ENCODE measurements at regions not wholly inside any gene's neighbourhood (a gene's known extent, or its start where the extent isn't known, plus 50 kb on each side); places are given as distances from the start of the nearest gene placed in this dataset.

DNA sequence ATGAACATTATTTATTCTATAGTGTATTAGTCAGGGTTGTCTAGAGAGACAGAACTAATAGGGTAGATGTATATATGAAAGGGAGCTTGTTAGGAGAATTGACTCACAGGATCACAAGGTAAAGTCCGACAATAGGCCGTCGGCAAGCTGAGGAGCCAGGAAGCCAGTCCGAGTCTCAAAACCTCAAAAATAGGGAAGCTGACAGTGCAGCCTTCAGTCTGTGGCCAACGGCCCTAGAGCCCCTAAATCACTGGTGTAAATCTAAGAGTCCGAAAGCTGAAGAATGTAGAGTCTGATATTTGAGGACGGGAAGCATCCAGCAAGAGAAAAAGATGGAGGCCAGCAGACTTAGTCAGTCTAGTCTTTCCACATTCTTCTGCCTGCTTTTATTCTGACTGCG lies 912.2 kb downstream of the FLRT2 start (continued):
- TF ChIP-seq JUNB (IDR thresholded peaks at IDR 0.05; ENCODE audit: unreplicated experiment), result no peak
- TF ChIP-seq, protein P1, sequence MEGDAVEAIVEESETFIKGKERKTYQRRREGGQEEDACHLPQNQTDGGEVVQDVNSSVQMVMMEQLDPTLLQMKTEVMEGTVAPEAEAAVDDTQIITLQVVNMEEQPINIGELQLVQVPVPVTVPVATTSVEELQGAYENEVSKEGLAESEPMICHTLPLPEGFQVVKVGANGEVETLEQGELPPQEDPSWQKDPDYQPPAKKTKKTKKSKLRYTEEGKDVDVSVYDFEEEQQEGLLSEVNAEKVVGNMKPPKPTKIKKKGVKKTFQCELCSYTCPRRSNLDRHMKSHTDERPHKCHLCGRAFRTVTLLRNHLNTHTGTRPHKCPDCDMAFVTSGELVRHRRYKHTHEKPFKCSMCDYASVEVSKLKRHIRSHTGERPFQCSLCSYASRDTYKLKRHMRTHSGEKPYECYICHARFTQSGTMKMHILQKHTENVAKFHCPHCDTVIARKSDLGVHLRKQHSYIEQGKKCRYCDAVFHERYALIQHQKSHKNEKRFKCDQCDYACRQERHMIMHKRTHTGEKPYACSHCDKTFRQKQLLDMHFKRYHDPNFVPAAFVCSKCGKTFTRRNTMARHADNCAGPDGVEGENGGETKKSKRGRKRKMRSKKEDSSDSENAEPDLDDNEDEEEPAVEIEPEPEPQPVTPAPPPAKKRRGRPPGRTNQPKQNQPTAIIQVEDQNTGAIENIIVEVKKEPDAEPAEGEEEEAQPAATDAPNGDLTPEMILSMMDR (conservative IDR thresholded peaks at IDR 0.05; ENCODE audit: low read depth in 2 of 2), result no peak

DNA sequence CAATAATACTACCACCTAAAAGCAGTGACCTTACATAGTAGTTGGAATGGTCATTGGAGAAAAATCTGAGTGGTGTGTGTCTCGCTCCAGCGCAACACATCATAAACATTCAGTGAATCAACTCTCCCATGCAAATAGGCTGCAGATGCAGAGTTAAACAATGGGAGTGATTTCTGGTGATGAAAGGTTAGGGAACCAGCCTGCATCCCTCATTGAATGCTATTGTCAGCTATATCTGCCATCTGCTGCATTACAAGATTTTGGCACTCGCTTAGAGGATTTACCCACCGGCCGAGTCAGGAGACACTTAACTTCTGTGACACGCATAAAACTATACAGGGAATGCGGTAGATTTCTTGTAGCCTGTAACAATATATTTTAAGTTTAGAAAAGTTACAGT lies 900.9 kb downstream of the FLRT2 start:
- Mint-ChIP-seq H3K9me3 (no peaks in the 10 kb centered on the region), H3K36me3 (ENCODE audit: low read depth) (no peaks in the 10 kb centered on the region), H3K27me3 (ENCODE audit: insufficient read depth, low read depth, poor library complexity) (no peaks in the 10 kb centered on the region), H3K4me1 (no peaks in the 10 kb centered on the region), H3K4me3 (no peak overlapping the region), H3K27ac (no peak overlapping the region)
- no peaks in the 10 kb centered on the region for H3K27me3 ChIP-seq (ENCODE audit: insufficient read depth)
- no peaks in the 10 kb centered on the region for H4K20me1 ChIP-seq (replicated peaks; ENCODE audit: insufficient read depth)
- no peaks in the 10 kb centered on the region for H3K36me3 ChIP-seq (ENCODE audit: insufficient read depth)
- no peak overlapping the region for H3K27ac ChIP-seq (ENCODE audit: low read depth)
- H3K4me3 ChIP-seq, result no peak overlapping the region
- no peaks in the 10 kb centered on the region for H3K79me2 ChIP-seq (replicated peaks; ENCODE audit: insufficient read depth)
- ATAC-seq (no peak), DNase-seq (ENCODE audit: low spot score) (no peak)
- no peak overlapping the region for H3K4me2 ChIP-seq
- no peaks in the 10 kb centered on the region for H3K4me1 ChIP-seq (ENCODE audit: insufficient read depth)
- H2AFZ ChIP-seq, result no peak overlapping the region
- no peaks in the 10 kb centered on the region for H3F3A ChIP-seq (replicated peaks; ENCODE audit: low read depth)
- no peaks in the 10 kb centered on the region for H3K9me2 ChIP-seq (ENCODE audit: insufficient read depth)
- TF ChIP-seq EZH2phosphoT487 (IDR thresholded peaks at IDR 0.05; ENCODE audit: unreplicated experiment), result no peak
- TF ChIP-seq STAT1 (IDR thresholded peaks at IDR 0.05; ENCODE audit: unreplicated experiment), result no peak
- TF ChIP-seq, protein P2, sequence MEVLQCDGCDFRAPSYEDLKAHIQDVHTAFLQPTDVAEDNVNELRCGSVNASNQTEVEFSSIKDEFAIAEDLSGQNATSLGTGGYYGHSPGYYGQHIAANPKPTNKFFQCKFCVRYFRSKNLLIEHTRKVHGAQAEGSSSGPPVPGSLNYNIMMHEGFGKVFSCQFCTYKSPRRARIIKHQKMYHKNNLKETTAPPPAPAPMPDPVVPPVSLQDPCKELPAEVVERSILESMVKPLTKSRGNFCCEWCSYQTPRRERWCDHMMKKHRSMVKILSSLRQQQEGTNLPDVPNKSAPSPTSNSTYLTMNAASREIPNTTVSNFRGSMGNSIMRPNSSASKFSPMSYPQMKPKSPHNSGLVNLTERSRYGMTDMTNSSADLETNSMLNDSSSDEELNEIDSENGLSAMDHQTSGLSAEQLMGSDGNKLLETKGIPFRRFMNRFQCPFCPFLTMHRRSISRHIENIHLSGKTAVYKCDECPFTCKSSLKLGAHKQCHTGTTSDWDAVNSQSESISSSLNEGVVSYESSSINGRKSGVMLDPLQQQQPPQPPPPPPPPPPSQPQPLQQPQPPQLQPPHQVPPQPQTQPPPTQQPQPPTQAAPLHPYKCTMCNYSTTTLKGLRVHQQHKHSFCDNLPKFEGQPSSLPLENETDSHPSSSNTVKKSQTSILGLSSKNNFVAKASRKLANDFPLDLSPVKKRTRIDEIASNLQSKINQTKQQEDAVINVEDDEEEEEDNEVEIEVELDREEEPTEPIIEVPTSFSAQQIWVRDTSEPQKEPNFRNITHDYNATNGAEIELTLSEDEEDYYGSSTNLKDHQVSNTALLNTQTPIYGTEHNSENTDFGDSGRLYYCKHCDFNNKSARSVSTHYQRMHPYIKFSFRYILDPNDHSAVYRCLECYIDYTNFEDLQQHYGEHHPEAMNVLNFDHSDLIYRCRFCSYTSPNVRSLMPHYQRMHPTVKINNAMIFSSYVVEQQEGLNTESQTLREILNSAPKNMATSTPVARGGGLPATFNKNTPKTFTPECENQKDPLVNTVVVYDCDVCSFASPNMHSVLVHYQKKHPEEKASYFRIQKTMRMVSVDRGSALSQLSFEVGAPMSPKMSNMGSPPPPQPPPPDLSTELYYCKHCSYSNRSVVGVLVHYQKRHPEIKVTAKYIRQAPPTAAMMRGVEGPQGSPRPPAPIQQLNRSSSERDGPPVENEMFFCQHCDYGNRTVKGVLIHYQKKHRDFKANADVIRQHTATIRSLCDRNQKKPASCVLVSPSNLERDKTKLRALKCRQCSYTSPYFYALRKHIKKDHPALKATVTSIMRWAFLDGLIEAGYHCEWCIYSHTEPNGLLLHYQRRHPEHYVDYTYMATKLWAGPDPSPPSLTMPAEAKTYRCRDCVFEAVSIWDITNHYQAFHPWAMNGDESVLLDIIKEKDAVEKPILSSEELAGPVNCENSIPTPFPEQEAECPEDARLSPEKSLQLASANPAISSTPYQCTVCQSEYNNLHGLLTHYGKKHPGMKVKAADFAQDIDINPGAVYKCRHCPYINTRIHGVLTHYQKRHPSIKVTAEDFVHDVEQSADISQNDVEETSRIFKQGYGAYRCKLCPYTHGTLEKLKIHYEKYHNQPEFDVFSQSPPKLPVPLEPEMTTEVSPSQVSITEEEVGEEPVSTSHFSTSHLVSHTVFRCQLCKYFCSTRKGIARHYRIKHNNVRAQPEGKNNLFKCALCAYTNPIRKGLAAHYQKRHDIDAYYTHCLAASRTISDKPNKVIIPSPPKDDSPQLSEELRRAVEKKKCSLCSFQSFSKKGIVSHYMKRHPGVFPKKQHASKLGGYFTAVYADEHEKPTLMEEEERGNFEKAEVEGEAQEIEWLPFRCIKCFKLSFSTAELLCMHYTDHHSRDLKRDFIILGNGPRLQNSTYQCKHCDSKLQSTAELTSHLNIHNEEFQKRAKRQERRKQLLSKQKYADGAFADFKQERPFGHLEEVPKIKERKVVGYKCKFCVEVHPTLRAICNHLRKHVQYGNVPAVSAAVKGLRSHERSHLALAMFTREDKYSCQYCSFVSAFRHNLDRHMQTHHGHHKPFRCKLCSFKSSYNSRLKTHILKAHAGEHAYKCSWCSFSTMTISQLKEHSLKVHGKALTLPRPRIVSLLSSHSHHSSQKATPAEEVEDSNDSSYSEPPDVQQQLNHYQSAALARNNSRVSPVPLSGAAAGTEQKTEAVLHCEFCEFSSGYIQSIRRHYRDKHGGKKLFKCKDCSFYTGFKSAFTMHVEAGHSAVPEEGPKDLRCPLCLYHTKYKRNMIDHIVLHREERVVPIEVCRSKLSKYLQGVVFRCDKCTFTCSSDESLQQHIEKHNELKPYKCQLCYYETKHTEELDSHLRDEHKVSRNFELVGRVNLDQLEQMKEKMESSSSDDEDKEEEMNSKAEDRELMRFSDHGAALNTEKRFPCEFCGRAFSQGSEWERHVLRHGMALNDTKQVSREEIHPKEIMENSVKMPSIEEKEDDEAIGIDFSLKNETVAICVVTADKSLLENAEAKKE (CRISPR knock-in tag; IDR thresholded peaks at IDR 0.05), result no peak
- no peak for TF ChIP-seq ZNF114 (CRISPR knock-in tag; IDR thresholded peaks at IDR 0.05)
- no peak for TF ChIP-seq NANOG (IDR thresholded peaks at IDR 0.05; ENCODE audit: borderline replicate concordance)
- TF ChIP-seq, protein P3, sequence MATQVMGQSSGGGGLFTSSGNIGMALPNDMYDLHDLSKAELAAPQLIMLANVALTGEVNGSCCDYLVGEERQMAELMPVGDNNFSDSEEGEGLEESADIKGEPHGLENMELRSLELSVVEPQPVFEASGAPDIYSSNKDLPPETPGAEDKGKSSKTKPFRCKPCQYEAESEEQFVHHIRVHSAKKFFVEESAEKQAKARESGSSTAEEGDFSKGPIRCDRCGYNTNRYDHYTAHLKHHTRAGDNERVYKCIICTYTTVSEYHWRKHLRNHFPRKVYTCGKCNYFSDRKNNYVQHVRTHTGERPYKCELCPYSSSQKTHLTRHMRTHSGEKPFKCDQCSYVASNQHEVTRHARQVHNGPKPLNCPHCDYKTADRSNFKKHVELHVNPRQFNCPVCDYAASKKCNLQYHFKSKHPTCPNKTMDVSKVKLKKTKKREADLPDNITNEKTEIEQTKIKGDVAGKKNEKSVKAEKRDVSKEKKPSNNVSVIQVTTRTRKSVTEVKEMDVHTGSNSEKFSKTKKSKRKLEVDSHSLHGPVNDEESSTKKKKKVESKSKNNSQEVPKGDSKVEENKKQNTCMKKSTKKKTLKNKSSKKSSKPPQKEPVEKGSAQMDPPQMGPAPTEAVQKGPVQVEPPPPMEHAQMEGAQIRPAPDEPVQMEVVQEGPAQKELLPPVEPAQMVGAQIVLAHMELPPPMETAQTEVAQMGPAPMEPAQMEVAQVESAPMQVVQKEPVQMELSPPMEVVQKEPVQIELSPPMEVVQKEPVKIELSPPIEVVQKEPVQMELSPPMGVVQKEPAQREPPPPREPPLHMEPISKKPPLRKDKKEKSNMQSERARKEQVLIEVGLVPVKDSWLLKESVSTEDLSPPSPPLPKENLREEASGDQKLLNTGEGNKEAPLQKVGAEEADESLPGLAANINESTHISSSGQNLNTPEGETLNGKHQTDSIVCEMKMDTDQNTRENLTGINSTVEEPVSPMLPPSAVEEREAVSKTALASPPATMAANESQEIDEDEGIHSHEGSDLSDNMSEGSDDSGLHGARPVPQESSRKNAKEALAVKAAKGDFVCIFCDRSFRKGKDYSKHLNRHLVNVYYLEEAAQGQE (IDR thresholded peaks at IDR 0.05; ENCODE audit: unreplicated experiment), result no peak
- no peak for TF ChIP-seq CREB1 (CRISPR knock-in tag; IDR thresholded peaks at IDR 0.05; ENCODE audit: low read depth)
- no peak for TF ChIP-seq EZH2 (IDR thresholded peaks at IDR 0.05; ENCODE audit: low read depth, unreplicated experiment)
- no peak for TF ChIP-seq POLR2AphosphoS5 (IDR thresholded peaks at IDR 0.05; ENCODE audit: low read depth)
- TF ChIP-seq JUNB (IDR thresholded peaks at IDR 0.05; ENCODE audit: unreplicated experiment), result no peak
- TF ChIP-seq, protein P4, sequence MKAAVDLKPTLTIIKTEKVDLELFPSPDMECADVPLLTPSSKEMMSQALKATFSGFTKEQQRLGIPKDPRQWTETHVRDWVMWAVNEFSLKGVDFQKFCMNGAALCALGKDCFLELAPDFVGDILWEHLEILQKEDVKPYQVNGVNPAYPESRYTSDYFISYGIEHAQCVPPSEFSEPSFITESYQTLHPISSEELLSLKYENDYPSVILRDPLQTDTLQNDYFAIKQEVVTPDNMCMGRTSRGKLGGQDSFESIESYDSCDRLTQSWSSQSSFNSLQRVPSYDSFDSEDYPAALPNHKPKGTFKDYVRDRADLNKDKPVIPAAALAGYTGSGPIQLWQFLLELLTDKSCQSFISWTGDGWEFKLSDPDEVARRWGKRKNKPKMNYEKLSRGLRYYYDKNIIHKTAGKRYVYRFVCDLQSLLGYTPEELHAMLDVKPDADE (IDR thresholded peaks at IDR 0.05), result no peak
- TF ChIP-seq ZNF331 (CRISPR knock-in tag; IDR thresholded peaks at IDR 0.05; ENCODE audit: low read depth), result no peak

Measured in GM23338 (cell line).